GM12872 (cell line): ENCODE measurements at regions not wholly inside any gene's neighbourhood (a gene's known extent, or its start where the extent isn't known, plus 50 kb on each side); places are given as distances from the start of the nearest gene placed in this dataset.

Experiments
- TF ChIP-seq, protein P1 (sequence below): IDR thresholded peaks from 3 replicates; pipeline ENCODE4 v1.5.1; 2011; ENCODE audit warnings: low read depth, mild to moderate bottlenecking, low read length, moderate library complexity; ENCODE audit not compliant: insufficient read depth

DNA sequence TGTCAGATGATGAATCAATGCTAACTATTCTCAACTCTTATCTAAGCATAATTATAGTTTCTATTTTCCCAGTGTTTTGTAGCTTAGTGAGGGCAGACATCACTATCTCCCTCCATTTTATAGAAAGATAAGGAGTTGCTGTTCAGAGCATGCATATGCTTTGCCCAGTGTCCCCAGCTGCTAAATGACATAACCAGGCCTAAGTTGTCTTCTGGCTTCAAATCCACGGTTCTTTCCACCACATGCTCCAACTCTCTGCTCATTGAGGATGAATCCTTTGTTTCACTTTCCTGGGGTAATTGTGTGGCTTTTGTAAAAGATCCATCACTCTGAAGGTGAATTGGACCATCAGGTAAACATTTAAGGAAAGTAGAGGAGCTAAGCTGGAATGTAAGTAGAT lies 134.0 kb downstream of the SNX10 start:
- TF ChIP-seq, protein P1, sequence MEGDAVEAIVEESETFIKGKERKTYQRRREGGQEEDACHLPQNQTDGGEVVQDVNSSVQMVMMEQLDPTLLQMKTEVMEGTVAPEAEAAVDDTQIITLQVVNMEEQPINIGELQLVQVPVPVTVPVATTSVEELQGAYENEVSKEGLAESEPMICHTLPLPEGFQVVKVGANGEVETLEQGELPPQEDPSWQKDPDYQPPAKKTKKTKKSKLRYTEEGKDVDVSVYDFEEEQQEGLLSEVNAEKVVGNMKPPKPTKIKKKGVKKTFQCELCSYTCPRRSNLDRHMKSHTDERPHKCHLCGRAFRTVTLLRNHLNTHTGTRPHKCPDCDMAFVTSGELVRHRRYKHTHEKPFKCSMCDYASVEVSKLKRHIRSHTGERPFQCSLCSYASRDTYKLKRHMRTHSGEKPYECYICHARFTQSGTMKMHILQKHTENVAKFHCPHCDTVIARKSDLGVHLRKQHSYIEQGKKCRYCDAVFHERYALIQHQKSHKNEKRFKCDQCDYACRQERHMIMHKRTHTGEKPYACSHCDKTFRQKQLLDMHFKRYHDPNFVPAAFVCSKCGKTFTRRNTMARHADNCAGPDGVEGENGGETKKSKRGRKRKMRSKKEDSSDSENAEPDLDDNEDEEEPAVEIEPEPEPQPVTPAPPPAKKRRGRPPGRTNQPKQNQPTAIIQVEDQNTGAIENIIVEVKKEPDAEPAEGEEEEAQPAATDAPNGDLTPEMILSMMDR: no peak

DNA sequence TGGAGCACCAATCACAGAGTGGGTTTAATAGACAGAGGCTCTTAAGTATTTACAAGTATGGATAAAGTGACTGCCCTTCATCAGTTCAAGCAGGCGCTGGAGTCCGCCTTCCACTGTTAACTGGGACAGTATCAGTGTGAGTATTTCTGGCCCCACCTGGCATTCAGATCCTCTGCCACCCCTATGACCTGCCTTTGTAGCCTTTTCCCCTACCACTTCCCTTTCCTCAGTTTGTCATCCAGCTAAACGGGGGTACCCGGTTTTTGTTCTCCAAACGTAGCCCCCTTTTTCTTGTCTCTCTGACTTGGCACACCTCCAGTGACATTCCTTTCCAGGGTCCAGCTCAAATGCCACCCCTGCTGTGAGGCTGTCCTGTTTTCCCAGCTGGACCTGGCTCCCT lies 134.4 kb downstream of the SNX10 start:
- TF ChIP-seq, protein P1: no peak

DNA sequence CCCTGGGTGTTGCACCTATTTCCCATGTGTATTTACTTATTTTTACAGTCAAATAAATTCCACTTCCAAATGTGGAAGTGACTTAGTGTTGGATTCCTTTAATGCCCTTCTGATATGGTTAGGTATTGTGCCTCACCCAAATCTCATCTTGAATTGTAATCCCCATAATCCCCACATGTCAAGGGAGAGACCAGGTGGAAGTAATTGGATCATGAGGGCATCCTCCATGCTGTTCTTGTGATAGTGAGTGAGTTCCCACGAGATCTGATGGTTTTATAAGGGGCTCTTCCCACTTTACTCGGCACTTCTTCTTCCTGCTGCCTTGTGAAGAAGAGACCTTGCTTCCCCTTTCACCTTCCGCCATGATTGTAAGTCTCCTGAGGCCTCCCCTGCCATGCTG lies 136.9 kb downstream of the SNX10 start:
- TF ChIP-seq, protein P1: no peak

DNA sequence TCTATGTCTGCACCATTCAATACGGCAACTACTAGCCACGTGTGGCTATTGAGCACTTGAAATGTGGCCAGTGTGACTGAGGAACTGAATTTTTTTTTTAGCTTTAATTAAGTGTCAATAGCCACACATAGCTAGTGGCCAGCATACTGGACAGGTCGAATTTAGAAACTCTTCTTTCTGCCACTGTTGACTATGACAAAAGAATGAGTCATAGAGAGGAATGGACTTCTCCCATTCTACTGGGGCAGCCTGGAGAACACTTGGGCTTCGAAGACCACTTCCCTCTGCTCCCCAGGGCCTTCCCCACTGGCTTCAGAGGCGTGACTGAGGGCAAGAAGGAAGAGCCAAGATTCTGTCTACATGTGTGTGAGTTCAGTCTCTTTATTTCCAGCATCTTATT lies 137.5 kb downstream of the SNX10 start:
- TF ChIP-seq, protein P1: no peak

- TF ChIP-seq, protein P1: no peak
These were observed 143.3 kb downstream of the SNX10 start for GRCh38 chr7:26434974-26435373.

- TF ChIP-seq, protein P1: no peak
These were observed 145.4 kb downstream of the SNX10 start for GRCh38 chr7:26437003-26437532.

DNA sequence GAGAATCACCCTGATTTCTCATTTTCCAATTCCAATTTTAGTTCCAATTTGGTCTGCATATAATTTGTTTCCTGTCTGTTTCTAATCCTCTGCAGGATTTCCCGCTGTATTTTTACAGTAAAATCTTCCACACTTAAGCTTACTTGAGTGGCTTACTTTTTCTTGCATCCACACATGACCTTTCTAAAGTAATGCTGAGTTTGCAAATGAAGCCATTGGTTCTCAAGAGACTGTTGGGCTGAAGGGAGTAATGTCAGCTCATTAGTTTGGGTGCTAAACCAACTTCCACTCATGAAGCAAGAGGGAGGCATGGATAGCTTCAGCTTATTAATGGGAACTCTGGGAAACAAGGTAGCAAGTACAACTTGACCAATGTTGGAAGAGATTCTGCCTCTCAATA lies 146.4 kb downstream of the SNX10 start:
- TF ChIP-seq, protein P1: no peak
